ENCODE measurements at regions not wholly inside any gene's neighbourhood (a gene's known extent, or its start where the extent isn't known, plus 50 kb on each side); places are given as distances from the start of the nearest gene placed in this dataset.
"Not testable (repeated sequence)": the region's sequence is repeated elsewhere in the genome, so short reads cannot be mapped to it uniquely, and the experiment has no call there.

GRCh38 chrX:40388441-40388840, 192.3 kb upstream of the ATP6AP2 start:
- ChIA-PET CTCF (no interaction called here), POLR2A (ENCODE audit: unreplicated experiment) (no interaction called here)
- Histone ChIP-seq H3K4me1 (replicated peaks; ENCODE audit: insufficient read depth) (no peaks in the 10 kb centered on the region), H3K4me3 (no peak overlapping the region), H3K36me3 (ENCODE audit: low read depth) (no peaks in the 10 kb centered on the region), H3K79me2 (ENCODE audit: low read depth) (no peaks in the 10 kb centered on the region), H4K20me1 (ENCODE audit: insufficient read depth) (no peaks in the 10 kb centered on the region), H3F3A (ENCODE audit: insufficient read depth, low read depth) (no peaks in the 10 kb centered on the region), H3K9me3 (ENCODE audit: insufficient read depth, low read depth) (no peaks in the 10 kb centered on the region), H3K27me3 (ENCODE audit: insufficient read depth, low read depth) (no peaks in the 10 kb centered on the region), H3K27ac (no peak overlapping the region), H3K9me2 (ENCODE audit: insufficient read depth) (no peaks in the 10 kb centered on the region), H3K4me2 (no peak overlapping the region), H2AFZ (no peak overlapping the region)
- TF ChIP-seq EZH2 (IDR thresholded peaks at IDR 0.05; ENCODE audit: low read depth) = no peak
- BruUV-seq (replicated peaks) = no TSS peak
- intact Hi-C loops (cut with micrococcal nuclease; ENCODE audit: unreplicated experiment) = no loop called here
- no peak for DNase-seq

- BruUV-seq (replicated peaks); H3K27ac ChIP-seq; H3K36me3 ChIP-seq (ENCODE audit: low read depth); DNase-seq; H3K79me2 ChIP-seq (ENCODE audit: low read depth); H3K9me2 ChIP-seq (ENCODE audit: insufficient read depth); H4K20me1 ChIP-seq (ENCODE audit: insufficient read depth); CTCF ChIA-PET; H3K27me3 ChIP-seq (ENCODE audit: insufficient read depth, low read depth); H2AFZ ChIP-seq; H3K4me3 ChIP-seq; H3K9me3 ChIP-seq (ENCODE audit: insufficient read depth, low read depth); H3F3A ChIP-seq (ENCODE audit: insufficient read depth, low read depth); intact Hi-C loops (cut with micrococcal nuclease; ENCODE audit: unreplicated experiment); POLR2A ChIA-PET (ENCODE audit: unreplicated experiment); H3K4me2 ChIP-seq; H3K4me1 ChIP-seq (replicated peaks; ENCODE audit: insufficient read depth): not testable (repeated sequence)
These were observed 192.9 kb upstream of the ATP6AP2 start for GRCh38 chrX:40387869-40388268.

GRCh38 chrX:40387311-40387710, 193.5 kb upstream of the ATP6AP2 start:
- H3K79me2 ChIP-seq (ENCODE audit: low read depth); H3K4me3 ChIP-seq; BruUV-seq (replicated peaks); H3K4me1 ChIP-seq (replicated peaks; ENCODE audit: insufficient read depth); H3K9me2 ChIP-seq (ENCODE audit: insufficient read depth); H3F3A ChIP-seq (ENCODE audit: insufficient read depth, low read depth); intact Hi-C loops (cut with micrococcal nuclease; ENCODE audit: unreplicated experiment); POLR2A ChIA-PET (ENCODE audit: unreplicated experiment); H3K36me3 ChIP-seq (ENCODE audit: low read depth); H3K9me3 ChIP-seq (ENCODE audit: insufficient read depth, low read depth); H3K27ac ChIP-seq; CTCF ChIA-PET; H2AFZ ChIP-seq; H4K20me1 ChIP-seq (ENCODE audit: insufficient read depth); H3K27me3 ChIP-seq (ENCODE audit: insufficient read depth, low read depth); DNase-seq; H3K4me2 ChIP-seq: not testable (repeated sequence)

GRCh38 chrX:40385682-40386081, 195.1 kb upstream of the ATP6AP2 start:
- Histone ChIP-seq H3K9me3 (ENCODE audit: insufficient read depth, low read depth) (no peaks in the 10 kb centered on the region), H3K4me2 (no peak overlapping the region), H3F3A (ENCODE audit: insufficient read depth, low read depth) (no peaks in the 10 kb centered on the region), H3K36me3 (ENCODE audit: low read depth) (no peaks in the 10 kb centered on the region), H3K4me3 (no peak overlapping the region), H3K9me2 (ENCODE audit: insufficient read depth) (no peaks in the 10 kb centered on the region), H2AFZ (no peak overlapping the region), H3K4me1 (replicated peaks; ENCODE audit: insufficient read depth) (no peaks in the 10 kb centered on the region), H3K27me3 (ENCODE audit: insufficient read depth, low read depth) (no peaks in the 10 kb centered on the region), H3K79me2 (ENCODE audit: low read depth) (no peaks in the 10 kb centered on the region), H4K20me1 (ENCODE audit: insufficient read depth) (no peaks in the 10 kb centered on the region), H3K27ac (no peak overlapping the region)
- CTCF ChIA-PET = no interaction called here
- POLR2A ChIA-PET (ENCODE audit: unreplicated experiment) = no interaction called here
- TF ChIP-seq EZH2 (IDR thresholded peaks at IDR 0.05; ENCODE audit: low read depth) = no peak
- no peak for TF ChIP-seq CTCF (conservative IDR thresholded peaks at IDR 0.05)
- intact Hi-C loops (cut with micrococcal nuclease; ENCODE audit: unreplicated experiment) = no loop called here
- no TSS peak for BruUV-seq (replicated peaks)
- no peak for DNase-seq

GRCh38 chrX:40385256-40385655, 195.5 kb upstream of the ATP6AP2 start:
- CTCF ChIA-PET = no interaction called here
- Histone ChIP-seq H3K36me3 (ENCODE audit: low read depth) (no peaks in the 10 kb centered on the region), H3K4me2 (no peak overlapping the region), H3K27me3 (ENCODE audit: insufficient read depth, low read depth) (no peaks in the 10 kb centered on the region), H3F3A (ENCODE audit: insufficient read depth, low read depth) (no peaks in the 10 kb centered on the region), H2AFZ (no peak overlapping the region), H3K4me1 (replicated peaks; ENCODE audit: insufficient read depth) (no peaks in the 10 kb centered on the region), H3K27ac (no peak overlapping the region), H3K4me3 (no peak overlapping the region), H3K9me2 (ENCODE audit: insufficient read depth) (no peaks in the 10 kb centered on the region), H3K9me3 (ENCODE audit: insufficient read depth, low read depth) (no peaks in the 10 kb centered on the region), H3K79me2 (ENCODE audit: low read depth) (no peaks in the 10 kb centered on the region), H4K20me1 (ENCODE audit: insufficient read depth) (no peaks in the 10 kb centered on the region)
- DNase-seq = no peak
- intact Hi-C loops (cut with micrococcal nuclease; ENCODE audit: unreplicated experiment) = no loop called here
- POLR2A ChIA-PET (ENCODE audit: unreplicated experiment) = no interaction called here
- BruUV-seq (replicated peaks) = no TSS peak
- TF ChIP-seq CTCF (conservative IDR thresholded peaks at IDR 0.05) (no peak), EZH2 (IDR thresholded peaks at IDR 0.05; ENCODE audit: low read depth) (no peak)

Data from PC-9 (cell line).